ENCODE measurements at regions not wholly inside any gene's neighbourhood (a gene's known extent, or its start where the extent isn't known, plus 50 kb on each side); places are given as distances from the start of the nearest gene placed in this dataset.

DNA sequence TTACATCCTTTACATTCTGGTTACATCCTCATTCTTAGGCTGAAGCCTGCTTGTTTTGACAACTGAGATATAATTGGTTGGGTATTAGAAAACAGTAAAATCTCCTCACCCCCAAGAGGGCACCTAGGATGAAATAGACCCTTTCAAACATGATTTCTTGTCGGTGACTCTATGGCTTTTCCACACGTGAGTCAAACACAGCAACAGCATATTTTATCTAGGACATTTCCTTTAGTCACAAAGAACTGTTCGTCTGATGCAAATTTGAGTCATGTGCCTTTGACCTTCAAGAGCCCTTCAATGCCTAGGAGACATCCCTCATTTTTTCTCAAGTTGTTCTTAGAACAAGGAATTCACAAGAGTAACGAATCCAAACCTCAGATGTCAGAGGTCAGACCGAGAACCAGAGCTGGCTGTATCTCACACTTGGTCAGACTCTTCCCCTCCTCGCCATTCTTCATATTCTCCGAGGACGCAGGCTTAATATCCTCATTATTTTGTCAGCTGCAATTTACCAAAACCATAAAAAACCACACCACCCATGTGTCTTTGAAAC, 60.5 kb upstream of the ALKAL2 start:
- no peak for DNase-seq

DNA sequence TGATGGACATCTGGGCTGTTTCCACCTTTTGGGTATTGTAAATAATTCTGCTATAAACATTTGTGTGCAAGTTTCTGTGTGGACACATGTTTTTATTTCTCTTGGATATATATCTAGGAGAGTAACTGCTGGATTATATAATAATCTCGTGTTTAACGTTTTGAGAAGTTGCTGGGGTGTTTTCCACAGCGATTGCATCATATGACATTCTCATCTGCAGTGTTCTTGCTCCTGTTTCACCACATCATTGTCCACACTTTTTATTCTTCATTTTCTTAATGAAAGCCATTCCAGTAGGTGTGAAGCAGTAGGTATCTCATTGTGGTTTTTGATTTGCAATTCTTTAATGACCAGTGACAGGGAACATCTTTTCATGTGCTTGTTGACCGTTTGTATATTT, 56.9 kb upstream of the ALKAL2 start:
- DNase-seq = no peak

DNA sequence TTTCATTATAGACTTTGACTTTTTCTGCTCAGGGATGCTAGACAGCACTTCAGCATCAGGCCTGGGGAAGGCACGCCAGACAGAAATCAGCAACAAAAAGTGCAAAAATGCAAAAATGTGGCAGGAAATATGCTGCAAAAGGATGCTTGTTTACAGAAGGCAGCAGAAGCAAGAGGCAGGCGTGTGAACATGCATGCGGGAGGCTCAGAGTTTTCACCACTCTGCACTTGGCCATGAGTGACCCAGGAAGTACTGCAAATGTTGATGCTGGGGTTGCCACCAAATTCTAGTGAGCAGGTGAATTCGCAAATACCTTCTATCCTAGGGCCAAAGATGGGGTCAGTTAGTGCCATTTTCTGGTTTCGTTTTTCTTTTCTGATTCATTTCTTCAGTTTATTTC, 55.5 kb upstream of the ALKAL2 start:
- no peak for DNase-seq

DNA sequence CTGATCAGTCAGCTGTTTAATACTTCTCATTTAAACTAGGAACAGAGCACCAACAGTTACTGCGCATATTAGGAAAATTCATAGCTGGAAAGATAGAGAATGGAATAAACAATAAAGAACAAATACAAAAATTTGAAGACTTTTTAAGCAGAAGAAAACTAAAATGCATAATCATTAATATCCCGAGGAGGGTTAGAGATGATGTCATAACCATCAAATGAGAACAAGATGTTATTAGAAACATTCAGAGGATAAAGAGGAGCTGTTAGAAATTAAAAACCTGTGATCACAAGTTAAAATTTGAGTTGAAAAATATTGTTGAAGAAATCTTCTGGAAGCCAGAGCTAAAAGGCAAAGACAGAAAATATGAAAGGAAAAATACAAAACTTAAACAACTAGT, 54.0 kb upstream of the ALKAL2 start:
- no peak for DNase-seq

DNA sequence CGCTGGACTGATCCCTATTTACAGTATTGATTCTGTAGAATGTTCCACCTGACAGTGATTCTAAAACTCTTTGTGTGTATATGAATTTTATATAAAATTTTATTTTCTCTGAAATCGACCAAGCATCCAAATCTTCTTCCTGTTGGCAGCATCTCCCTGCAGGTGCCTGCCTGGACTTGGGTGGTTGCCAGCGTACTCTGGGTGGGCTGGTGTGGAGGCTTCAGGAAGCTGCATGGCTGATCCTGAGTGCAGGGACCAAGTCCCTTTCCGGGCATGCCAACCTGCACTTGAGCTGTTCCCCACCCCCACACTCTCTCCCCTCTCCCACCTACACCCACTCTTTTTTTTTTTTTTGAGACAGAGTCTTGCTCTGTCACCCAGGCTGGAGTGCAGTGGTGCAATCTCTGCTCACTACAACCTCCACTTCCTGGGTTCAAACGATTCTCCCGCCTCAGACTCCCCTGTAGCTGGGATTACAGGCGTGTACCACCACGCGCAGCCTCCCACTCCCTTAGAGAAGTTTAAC, 53.2 kb upstream of the ALKAL2 start:
- no peak for DNase-seq

Measured in anterior cingulate cortex (tissue), 58 donors.